ENCODE measurements at regions not wholly inside any gene's neighbourhood (a gene's known extent, or its start where the extent isn't known, plus 50 kb on each side); places are given as distances from the start of the nearest gene placed in this dataset.
A peak's percentile ranks its signal among the peaks of the same experiment; 100 is the strongest.

GRCh38 chr2:207236156-207236935 lies 70.6 kb upstream of the KLF7 start:
- DNase-seq = no peak

DNA sequence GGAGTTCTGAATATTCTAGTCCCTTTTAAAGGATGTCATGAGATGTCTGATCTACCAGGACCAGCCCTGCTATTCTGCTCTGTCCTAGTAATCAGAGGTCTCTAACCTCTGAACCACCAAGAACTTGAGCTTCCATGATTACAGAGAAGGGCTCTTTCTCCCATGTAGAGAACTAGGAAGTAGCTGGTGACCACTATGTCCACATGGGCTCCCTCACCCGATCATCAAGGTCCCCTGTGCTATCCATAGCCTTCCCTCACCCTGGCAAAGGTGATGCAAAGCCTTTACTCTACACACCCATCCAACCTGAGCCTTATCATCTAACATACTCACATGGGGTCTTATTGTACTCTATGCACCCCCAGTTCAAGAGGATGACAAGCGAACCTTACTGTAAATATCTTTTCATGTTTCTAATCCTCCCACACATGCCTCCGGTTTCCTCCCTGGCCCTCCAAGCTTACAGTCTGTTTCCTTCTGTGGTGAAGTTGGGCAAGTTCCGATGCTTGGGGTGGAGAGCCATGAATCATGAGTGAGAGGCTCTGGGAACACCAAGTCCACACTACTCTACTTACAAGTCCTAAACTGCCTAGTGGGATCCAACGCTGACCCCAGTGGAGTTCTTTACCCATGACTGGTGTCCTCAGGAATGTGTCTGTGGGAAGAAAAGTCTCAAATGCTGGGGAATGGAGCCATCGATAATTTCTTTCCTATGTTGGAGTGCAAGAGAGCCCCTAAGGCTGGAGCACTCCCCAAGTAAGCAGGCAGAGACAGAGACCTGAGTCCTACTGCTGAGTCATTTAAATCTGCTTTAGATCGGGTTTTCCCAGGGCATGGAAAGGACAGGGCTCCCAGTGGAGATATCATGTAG lies 73.3 kb upstream of the KLF7 start:
- DNase-seq = no peak

DNA sequence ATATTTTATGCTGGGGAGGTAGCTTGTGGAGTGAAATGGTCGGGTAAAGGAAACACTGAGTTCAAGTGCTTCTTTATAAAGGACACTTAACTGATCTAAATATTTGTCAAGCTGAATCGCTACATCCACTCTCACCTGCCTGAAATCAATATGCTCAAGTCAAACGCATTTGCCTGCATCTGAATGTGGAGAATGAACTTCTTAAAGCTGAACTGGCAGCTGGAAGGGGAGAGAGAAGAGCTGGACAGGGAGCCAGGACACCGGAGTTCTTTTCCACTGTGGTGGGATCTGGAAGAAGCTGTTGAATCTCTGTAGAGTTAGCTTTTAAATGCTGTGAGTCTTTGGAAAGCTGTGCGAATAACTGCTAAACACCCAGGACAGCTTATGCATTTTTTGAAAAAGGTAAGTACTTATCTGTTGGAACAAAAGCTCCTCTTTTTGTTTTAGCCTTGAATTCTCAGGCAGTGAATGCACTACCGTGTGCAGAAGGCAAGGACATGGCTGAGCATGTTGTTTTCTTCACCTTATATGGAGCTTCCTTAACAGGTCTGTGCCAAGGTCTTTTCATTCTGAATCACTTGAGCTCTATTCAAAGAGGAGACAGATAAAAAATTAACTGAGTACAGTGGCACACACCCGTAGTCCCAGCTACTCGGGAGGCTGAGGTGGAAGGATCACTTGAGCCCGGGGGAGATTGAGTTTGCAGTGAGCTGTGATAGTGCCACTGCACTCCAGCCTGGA lies 74.2 kb upstream of the KLF7 start:
- peak; percentile 74 for DNase-seq

- no peak for DNase-seq
Observed at GRCh38 chr2:207240649-207241048, 74.9 kb upstream of the KLF7 start.

GRCh38 chr2:207241198-207241597 lies 75.5 kb upstream of the KLF7 start:
- DNase-seq = no peak

DNA sequence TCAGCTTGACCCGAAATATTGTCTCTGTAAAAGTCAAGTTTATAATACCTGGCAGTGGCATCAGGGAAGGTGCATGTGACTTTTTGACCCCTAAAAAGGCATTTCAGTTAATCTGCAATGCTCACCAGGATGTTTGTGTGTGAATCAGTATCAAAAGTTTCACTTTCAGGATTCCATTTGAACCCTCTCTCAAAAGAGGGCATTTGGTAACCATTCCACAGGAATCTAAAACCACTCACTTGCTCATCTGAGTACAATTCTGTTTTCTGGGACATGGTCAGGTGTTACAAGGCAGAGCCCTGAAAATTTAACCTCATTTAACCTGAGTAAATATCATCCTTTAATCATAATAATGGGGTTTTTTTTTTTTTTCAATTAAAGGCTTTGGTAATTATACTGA lies 77.9 kb upstream of the KLF7 start:
- no peak for DNase-seq

DNA sequence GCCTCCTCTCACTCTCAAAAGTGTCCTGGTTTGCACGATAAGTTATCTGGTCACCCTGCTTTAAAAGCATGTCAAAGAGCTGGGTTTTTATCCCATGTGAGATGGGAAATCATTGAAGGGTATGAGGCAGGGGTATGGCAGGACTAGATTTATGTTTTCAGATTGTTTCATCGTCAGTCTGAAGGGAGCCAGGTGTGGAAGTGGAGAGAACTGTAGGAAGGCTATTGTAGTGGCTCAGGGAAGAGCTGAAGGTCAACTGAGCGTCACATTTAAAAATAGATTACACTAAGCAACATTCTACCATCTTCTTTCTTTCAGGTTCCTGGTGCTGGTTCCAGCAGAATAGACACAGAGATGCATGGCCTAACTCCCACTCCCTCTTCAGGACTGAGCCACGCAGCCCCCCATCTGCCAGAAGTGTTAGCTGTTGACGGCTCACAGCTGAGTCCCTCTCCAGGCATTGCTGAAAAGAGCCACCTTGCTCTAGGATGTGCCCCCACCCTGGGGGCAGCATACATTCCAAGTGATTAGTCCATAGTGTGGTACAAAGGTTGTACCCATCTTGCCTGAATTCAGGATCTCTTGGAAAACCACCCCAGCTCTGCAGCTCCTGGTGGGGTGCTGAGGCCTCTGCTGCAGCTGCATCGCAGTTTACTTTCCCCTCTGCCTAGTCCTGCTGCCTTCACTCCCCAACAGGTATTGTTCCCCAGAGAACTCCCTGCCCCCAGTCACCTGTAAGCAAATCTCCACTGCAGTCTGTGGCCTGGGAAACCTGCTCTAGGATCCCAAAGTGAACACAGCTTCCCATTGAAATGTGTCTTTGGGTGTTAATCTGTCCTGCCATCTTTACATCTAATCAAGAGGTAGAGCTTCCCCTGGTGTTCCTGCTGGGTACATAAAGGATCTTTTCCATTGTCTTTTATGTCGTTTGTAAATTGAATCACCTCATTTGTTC lies 79.5 kb upstream of the KLF7 start:
- no peak for DNase-seq

GRCh38 chr2:207248702-207249377 lies 83.1 kb upstream of the KLF7 start:
- no peak for DNase-seq

DNA sequence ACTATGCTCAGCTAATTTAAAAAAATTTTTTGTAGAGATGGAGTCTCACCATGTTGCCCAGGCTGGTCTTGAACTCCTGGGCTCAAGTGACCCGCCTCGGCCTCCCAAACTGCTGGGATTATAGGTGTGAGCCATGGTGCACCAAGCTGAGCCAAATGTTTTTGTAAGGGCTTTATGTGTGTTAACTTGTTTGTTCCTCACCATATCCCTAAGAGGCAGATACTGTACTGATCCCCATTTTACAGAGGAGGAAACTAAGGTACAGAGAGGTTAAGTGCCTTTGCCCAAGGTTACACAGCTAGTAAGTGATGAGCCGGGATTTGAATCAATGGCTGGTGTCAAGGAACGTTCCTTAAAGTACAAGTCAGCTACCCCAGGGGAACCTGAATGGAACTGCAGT lies 85.3 kb upstream of the KLF7 start:
- no peak for DNase-seq

GRCh38 chr2:207251573-207252192 lies 85.9 kb upstream of the KLF7 start:
- no peak for DNase-seq

- no peak for DNase-seq
Observed at GRCh38 chr2:207252416-207252815, 86.7 kb upstream of the KLF7 start.

GRCh38 chr2:207252979-207253645 lies 87.4 kb upstream of the KLF7 start:
- DNase-seq = no peak

DNA sequence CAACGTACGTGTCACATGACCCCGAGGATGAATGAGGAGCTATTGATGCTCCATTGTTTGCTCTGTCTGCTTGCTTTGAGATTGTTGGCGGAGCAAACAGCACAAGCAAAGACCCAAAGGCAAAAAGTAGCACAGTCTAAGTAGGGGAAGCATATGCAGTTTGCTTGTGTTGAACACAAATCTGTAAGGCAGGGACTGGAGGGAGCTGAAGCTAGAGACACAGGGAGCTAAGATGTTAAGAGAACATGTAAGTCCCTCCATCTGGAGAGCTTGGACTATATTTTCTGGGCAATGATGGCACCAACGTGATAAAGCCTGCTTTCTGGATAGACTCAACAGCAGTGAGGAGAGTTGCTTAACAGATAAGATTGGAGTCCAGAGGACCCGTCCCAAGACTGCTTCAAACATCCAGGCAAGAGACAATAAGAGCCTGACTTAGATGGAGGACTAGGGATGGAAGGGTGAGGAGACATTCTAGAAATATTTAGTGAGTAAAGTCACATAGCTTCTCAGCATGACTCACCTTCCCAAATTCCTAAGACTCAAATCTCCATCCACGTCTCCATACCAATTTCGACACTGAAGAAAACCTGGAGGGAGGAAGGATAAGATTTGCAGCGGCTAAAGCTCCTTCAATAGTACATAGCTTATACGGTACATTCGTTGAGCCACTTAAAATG lies 88.1 kb upstream of the KLF7 start:
- no peak for DNase-seq

DNA sequence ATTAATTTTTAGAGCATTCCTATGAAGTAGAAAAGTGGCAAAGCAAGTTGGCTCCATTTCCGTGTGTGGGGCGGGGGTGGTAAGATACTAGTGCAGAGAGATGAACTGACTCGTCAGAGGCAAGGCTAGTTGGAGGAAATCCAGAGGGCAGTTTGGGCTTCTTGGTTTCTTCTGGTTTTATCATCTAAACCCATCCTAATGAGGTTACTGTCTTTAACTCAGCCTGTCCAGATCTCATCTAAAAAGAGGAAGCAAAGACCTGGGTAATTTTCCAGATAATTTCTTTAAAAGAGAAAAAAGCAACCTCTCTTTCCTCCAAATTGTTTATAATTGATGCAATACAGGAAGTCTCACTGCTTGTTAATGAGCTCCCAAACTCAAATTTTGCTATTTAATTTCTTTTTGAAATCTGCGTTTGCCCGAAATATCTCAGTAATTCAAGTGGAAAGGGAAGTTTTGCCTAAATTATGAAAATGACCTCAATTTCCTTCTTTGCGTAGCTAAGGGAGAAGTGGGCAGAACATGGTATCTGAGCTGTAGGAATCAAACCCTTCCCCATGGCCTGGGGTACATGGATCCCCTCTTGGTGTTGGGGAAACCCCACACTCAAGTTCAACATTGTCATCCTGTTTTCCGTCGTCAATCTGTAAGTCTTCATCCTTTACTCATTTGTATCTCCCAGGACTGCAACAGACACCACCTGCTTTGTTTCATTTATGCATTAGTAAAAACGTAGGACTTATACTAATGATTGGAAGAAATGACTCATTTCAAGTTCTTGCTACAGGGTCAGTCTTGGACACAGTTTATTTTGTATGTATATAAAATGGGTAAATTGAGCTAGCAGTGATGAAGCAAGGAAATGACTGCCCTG lies 89.1 kb upstream of the KLF7 start:
- no peak for DNase-seq

DNA sequence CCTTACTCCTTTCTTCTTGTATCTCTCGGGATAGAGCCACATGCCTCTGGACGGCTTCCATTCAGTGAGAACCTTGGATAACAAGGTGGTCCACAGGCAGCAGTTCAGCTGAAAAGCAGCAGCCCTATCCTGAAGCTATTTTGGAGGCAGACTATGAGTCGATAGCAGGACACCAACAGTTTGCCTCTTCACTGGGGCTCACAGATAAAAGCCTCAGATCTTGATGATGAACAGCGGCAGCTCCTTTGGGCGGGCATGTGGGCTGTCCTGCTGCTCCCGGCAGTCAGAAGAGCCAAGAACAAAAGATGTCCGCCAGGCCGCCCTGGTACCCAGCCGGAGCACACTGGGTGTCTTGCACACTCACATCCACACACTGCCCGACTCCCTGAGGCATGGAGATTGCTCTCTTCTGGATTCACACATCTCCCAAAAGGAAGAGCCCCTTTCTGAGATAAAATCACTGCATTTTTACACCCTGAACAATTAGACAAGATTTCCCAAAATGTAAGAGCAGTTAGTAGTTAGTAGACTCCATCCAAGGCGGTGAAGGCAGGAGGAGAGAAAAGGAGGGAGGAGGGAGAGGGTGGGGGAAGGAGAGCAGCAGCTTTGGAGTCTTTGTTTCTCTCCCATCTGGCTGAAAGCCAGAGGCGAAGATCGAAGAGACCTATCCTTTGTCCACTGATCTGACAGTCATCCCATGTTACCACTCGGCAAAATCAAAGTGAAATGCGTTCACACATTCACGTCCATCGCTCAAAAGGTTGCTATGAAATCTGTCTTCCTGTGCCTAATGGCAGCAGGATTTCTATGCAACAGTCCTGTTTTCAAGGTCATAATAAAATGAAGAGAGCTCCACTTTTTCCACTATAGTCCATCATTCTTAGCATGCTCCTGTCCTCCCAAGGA lies 90.1 kb upstream of the KLF7 start:
- DNase-seq = no peak

- DNase-seq = no peak
Observed at GRCh38 chr2:207256476-207257207, 90.9 kb upstream of the KLF7 start.
